ENCODE measurements at regions not wholly inside any gene's neighbourhood (a gene's known extent, or its start where the extent isn't known, plus 50 kb on each side); places are given as distances from the start of the nearest gene placed in this dataset.

GRCh38 chr14:101226265-101226602 lies 322.7 kb upstream of the RTL1 start:
- Histone ChIP-seq H3K4me3 (no peak overlapping the region), H3K4me1 (no peaks in the 10 kb centered on the region), H3K9ac (ENCODE audit: low read depth in 2 of 2, low read length in 2 of 2) (no peak overlapping the region), H3K36me3 (no peaks in the 10 kb centered on the region), H3K27me3 (no peaks in the 10 kb centered on the region), H3K27ac (no peak overlapping the region), H3K9me3 (no peaks in the 10 kb centered on the region)
- intact Hi-C loops (cut with DNase I) = no loop called here
- no peak for DNase-seq
- TF ChIP-seq, protein P1, sequence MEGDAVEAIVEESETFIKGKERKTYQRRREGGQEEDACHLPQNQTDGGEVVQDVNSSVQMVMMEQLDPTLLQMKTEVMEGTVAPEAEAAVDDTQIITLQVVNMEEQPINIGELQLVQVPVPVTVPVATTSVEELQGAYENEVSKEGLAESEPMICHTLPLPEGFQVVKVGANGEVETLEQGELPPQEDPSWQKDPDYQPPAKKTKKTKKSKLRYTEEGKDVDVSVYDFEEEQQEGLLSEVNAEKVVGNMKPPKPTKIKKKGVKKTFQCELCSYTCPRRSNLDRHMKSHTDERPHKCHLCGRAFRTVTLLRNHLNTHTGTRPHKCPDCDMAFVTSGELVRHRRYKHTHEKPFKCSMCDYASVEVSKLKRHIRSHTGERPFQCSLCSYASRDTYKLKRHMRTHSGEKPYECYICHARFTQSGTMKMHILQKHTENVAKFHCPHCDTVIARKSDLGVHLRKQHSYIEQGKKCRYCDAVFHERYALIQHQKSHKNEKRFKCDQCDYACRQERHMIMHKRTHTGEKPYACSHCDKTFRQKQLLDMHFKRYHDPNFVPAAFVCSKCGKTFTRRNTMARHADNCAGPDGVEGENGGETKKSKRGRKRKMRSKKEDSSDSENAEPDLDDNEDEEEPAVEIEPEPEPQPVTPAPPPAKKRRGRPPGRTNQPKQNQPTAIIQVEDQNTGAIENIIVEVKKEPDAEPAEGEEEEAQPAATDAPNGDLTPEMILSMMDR (IDR thresholded peaks at IDR 0.05) = no peak

DNA sequence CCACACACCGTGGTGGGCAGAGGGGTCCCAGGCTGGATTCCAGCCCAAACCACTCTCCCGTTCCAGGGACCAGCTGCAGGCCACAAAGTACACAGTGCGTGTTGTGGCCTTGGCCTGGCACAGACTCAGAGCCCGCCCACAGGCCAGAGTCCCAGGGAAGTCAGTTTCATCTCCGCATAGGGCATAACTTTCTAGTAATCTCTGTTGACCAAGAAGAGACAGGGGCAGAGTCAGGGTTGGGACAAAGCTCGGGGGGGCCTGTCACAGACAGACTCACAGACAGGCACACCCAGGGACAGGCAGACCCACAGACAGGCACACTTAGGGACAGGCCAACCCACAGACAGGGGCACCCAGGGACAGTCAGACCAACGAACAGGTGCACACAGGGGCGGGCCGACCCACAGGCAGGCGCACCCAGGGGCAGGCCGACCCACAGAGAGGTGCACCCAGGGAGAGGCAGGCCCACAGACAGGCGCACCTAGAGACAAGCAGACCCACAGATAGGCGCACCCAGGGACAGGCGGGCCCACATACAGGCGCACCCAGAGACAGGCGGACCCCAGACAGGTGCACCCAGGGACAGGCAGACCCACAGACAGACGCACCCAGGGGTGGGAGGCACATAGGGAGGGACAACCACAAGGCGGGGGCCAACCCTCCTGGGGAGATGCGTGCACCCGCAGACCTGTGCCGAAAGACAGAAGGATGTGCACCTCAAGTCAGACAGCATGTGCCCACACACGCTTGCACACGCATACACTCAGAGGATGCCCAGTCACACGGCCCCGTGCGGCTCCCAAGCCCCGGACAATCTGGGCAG lies 323.3 kb upstream of the RTL1 start:
- intact Hi-C loops (cut with DNase I) = no loop called here
- DNase-seq = peak; percentile 17
- H3K27ac ChIP-seq = no peak overlapping the region
- H3K36me3 ChIP-seq = no peaks in the 10 kb centered on the region
- H3K9me3 ChIP-seq = no peaks in the 10 kb centered on the region
- H3K4me1 ChIP-seq = no peaks in the 10 kb centered on the region
- TF ChIP-seq, protein P1 (IDR thresholded peaks at IDR 0.05) = no peak
- H3K9ac ChIP-seq (ENCODE audit: low read depth in 2 of 2, low read length in 2 of 2) = no peak overlapping the region
- no peaks in the 10 kb centered on the region for H3K27me3 ChIP-seq
- no peak overlapping the region for H3K4me3 ChIP-seq

GRCh38 chr14:101227611-101228594 lies 324.4 kb upstream of the RTL1 start:
- Histone ChIP-seq H3K9ac (ENCODE audit: low read depth in 2 of 2, low read length in 2 of 2) (no peak overlapping the region), H3K27me3 (no peaks in the 10 kb centered on the region), H3K36me3 (no peaks in the 10 kb centered on the region), H3K4me1 (no peaks in the 10 kb centered on the region), H3K27ac (no peak overlapping the region), H3K4me3 (no peak overlapping the region), H3K9me3 (no peaks in the 10 kb centered on the region)
- DNase-seq = peak; percentile 9
- TF ChIP-seq, protein P1 (IDR thresholded peaks at IDR 0.05) = no peak
- intact Hi-C loops (cut with DNase I) = no loop called here

- Histone ChIP-seq H3K36me3 (no peaks in the 10 kb centered on the region), H3K27ac (no peak overlapping the region)
- TF ChIP-seq, protein P1 (IDR thresholded peaks at IDR 0.05) = no peak
Measured at GRCh38 chr14:101228949-101229541, 325.5 kb upstream of the RTL1 start.

GRCh38 chr14:101229666-101230065 lies 326.1 kb upstream of the RTL1 start:
- Histone ChIP-seq H3K27ac (no peak overlapping the region), H3K4me3 (no peak overlapping the region), H3K4me1 (no peaks in the 10 kb centered on the region), H3K9me3 (no peaks in the 10 kb centered on the region), H3K36me3 (no peaks in the 10 kb centered on the region), H3K9ac (ENCODE audit: low read depth in 2 of 2, low read length in 2 of 2) (no peak overlapping the region), H3K27me3 (no peaks in the 10 kb centered on the region)
- intact Hi-C loops (cut with DNase I) = loop anchor here (5.0 kb wide), 1 partner anchor 377 kb away; no protein-coding TSS in a partner anchor
- TF ChIP-seq, protein P1 (IDR thresholded peaks at IDR 0.05) = no peak
- peak; percentile 9 for DNase-seq

More at GRCh38 chr14:101228949-101229541, 325.5 kb upstream of the RTL1 start:
- Histone ChIP-seq H3K9ac (ENCODE audit: low read depth in 2 of 2, low read length in 2 of 2) (no peak overlapping the region), H3K27me3 (no peaks in the 10 kb centered on the region), H3K9me3 (no peaks in the 10 kb centered on the region), H3K4me1 (no peaks in the 10 kb centered on the region), H3K4me3 (no peak overlapping the region)
- DNase-seq = peak; percentile 12
- intact Hi-C loops (cut with DNase I) = no loop called here

Measured in colonic mucosa (tissue), 4 donors.